HG03520 (cell line): ENCODE measurements at regions not wholly inside any gene's neighbourhood (a gene's known extent, or its start where the extent isn't known, plus 50 kb on each side); places are given as distances from the start of the nearest gene placed in this dataset.

ENCODE experiments used
- ATAC-seq: cut with Tn5 transposase; IDR thresholded peaks from one replicate; pipeline ENCODE4 v1.9.1; 2021; ENCODE audit warnings: mild to moderate bottlenecking, moderate library complexity; ENCODE audit not compliant: unreplicated experiment

DNA sequence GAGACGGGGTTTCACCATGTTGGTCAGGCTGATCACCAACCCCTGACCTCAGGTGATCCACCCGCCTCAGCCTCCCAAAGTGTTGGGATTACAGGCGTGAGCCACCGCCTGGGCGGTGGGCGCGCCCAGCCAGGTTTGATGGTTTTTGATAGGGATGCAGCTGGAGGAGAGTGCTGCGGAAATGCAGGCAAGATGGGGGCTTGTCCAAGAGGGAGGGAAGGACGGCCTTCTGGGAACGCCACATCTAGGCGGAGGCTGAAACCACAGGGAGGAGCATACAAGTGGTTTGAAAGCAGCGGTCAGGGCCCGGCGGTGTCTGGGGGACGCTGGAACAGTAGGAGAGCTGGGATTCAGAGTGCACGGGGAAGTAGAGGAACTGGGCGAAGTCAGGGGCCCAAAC lies 134.6 kb downstream of the VRK1 start:
- ATAC-seq: no peak

DNA sequence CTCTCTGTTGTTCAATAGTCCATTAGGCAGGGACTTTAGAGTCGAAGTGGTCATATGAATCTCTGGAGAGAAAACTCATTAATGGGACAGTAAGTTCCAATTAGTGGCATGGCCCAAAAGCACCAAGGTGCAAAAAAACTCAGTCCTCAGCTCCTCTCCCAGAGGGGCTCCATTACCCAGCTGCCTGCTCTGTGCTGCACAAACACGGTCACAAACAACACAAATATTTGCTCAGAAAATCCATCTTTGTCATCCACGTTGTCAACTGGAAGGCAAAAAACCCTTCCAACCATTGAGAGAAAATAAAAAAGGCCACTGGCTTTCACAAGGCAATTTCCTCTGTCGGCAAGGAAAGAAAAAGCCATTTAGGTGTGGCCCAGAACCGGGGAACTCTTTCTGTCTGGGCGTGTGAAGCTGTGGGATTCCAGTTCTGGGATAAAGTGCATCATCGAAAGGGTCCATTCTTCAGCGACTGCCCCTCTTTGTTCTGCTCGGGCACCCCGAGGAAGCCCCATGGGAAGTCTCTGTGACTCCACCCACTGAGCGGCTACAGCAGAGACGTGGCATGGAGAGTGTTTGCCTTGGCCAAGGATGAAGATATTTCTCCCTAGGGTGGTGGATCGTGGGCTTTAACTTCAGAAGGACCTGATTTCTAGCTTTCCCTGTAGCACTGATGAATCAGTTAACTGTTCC lies 137.6 kb downstream of the VRK1 start:
- no peak for ATAC-seq

DNA sequence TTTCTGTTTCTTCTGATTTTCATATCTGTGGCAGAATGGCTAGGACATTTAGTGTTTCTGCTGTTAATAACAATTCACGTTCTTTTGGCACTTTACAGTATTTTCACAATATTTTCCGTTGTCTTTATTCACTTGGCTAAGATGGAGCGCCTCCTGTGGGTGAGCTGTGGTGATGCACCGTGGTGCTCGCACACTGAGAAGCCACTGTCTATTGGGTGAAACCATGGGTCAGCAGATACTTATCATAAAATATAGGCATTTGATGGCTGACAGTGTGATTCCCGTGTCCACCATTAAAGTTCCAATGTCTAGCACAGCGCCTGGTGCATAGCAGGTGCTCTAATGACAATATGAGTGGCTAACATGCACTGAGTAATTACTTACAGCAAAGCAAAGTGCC lies 141.8 kb downstream of the VRK1 start:
- ATAC-seq: no peak

DNA sequence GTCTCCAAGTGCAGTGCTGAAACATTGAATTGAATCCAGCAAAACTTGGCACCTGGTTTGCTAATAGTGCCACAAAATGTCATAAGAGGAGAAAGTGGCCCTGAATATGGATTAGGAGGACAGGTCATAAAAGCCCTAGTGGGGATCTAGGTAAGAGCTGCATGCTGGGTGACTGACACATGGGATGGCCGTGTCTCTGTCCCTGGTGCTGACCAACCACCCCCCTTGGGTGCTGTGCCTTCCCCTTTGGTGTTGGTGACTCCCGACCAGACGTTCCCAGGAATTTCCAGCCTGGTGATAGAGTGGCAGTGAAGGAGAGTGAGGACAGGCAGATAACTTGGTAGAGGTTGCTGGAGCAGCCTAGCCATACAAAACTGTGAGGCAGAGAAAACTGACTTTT lies 142.8 kb downstream of the VRK1 start:
- no peak for ATAC-seq

- no peak for ATAC-seq
Measured at GRCh38 chr14:96944297-96944696, 147.1 kb downstream of the VRK1 start.

GRCh38 chr14:96945721-96946120 lies 148.5 kb downstream of the VRK1 start:
- no peak for ATAC-seq

DNA sequence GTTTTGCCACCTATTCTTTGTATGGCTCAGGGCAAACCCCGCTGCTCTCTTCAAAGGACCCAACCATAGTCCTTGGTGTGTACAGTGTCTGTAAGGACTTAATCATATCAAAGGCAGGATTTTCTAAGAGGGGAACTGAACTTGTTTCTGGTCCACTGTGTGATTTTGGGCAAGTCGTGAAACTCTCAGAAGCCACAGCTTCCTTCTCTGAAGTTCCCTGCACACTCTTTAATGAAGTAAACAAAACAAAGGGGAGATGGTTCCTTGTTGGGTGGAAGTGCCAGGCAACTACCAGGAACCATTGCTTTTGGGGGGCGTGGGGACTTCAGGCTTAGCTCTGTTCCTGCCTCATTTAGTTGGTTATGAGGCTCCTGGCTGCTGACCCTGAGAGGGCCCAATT lies 152.4 kb downstream of the VRK1 start:
- no peak for ATAC-seq

DNA sequence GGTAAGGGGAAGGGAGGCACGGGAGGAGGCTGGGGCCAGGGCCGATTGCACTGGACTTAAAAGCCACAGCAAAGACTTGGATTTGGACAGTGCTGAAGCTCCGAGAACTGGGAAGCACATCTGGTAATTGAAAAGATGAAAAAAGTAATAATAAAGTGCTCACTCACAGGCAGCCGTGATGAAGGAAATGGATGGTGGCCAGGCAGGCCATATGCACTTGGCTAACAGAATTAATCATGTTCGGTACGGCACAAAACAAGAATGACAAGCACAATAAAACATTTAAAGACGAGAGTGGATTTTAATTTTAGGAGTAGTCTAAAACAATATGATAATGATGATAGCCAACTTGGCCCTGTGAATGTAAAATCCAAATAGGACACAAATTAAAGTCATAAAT lies 154.3 kb downstream of the VRK1 start:
- no peak for ATAC-seq

GRCh38 chr14:96953087-96953874 lies 156.1 kb downstream of the VRK1 start:
- ATAC-seq: no peak

- ATAC-seq: no peak
Measured at GRCh38 chr14:96953875-96954185, 156.6 kb downstream of the VRK1 start.

DNA sequence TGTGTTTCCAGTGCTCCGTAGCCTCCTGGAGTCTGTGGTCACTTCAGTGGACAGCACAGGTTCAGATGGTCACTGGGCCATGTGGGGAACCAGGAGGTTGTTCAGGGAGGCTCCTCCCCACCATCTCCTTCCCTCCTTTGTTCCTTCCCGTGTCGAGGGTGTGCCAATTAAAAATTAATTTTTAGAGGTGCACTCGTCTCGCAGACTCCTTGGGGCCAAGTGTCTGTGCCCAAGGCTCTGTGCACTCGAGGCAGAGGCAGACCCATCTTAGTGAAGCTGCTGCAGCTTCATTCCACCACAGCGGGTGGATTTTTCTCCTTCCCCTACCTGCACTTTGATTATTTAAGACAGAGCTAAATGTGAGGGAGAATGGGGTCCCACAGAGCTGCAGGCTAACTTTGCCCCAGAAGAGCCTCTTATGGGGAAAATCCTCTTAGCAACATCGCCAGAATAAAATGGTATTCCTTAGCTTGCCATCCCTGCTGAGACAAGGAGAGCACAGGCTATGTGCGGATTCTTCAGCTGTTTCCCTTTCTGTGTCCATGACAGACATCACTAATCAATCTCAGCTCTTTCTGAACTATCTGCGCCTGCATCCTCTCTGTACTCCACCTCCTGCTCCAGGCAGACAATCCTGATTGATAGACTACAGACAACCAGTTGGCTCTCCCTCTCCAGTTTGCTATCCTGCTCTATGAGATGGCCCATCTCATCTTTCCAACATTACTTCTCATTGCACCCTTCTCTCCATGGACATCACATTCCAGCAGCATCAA lies 159.5 kb downstream of the VRK1 start:
- no peak for ATAC-seq

- ATAC-seq: no peak
Measured at GRCh38 chr14:96958057-96958456, 160.9 kb downstream of the VRK1 start.

DNA sequence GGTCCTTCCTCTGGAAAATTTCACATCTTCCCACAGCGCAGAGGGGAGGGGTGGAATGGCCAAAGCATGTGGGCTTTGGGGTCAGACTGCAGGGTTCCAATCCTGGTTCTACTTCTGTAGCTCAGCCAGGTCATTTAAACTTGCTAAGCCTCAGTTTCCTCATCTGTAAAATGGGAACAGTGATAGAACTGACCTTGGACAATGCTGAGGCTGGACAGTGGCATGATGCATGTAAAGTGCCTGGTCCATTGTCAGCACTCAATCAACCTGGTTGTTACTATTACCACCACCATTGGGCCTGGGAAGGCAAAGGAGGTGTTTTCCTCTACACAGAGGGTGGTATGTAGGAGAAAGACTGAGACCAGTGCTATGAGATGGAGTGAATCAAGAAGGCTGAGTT lies 162.8 kb downstream of the VRK1 start:
- no peak for ATAC-seq

DNA sequence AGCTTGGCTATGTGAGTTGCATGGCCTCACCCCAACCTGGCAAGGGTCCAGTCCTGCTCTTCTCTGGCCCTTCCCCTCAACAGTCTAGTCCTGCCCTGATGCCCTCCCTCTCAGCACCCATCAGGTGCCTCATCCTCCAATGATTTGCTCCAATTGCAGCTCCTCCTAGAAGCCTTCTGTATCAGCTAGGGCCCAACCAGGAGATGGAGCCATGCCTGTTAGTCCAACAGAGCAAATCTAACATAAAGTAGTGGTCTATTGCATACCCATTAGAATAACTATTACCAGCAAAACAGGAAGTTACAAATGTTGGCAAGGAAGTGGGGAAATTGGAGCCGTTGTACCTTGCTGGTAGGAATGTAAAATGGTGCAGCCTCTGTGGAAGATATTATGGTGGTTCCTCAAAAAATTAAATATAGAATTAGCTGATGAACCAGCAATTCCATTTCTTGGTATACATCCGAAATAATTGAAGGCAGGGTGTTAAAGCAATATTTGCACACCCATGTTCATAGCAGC lies 163.5 kb downstream of the VRK1 start:
- no peak for ATAC-seq

GRCh38 chr14:96961895-96962294 lies 164.7 kb downstream of the VRK1 start:
- ATAC-seq: no peak

DNA sequence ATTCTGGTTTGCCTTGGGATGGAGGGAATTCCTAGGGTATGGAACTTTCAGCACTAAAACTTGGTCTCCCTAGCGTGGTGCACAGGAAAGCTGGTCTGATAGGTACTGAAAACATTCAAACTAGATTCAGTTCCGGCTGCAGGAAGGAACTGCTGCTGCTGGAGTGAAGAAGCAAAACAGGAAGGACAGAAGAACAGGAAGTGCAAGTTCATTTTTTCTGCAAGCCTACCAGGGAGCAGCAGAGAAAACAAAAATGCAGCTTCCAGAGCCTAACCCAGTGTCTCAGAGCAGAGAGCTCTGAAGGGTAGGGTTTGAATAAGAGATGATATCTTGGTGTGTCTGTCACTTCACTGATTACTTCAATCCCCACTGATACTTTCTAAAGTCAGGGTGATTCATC lies 165.2 kb downstream of the VRK1 start:
- no peak for ATAC-seq

DNA sequence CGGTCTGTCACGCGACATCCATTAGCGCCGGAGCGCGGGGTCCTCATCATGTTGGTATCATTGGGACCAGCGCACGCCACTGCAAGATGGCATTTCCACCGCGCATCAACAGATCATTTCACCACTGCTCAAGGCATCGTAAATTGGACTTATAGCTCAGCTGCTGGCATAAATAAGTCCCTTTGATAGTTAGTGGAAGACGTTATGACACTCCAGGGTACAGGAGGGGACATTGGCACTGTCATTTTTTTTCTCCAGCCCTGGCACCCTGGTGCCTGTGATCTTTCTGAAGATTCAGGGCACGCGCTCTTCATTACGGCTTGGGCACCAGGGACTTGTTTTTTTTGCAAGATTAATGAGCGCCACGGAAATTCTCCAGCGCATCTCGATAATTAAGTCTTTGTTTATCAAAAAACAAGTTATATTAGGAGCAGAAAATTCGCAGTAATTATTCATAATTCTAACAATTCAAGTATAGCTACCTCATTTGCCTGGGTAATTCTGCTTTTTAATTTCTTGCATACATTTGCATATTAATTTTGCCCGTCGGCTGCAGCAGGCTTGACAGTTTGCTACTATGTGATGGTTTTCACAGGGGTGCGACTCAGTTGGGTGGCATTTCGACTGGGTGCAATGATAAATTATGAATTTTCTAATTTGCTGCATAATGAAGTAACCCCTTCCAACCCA lies 167.7 kb downstream of the VRK1 start:
- no peak for ATAC-seq

DNA sequence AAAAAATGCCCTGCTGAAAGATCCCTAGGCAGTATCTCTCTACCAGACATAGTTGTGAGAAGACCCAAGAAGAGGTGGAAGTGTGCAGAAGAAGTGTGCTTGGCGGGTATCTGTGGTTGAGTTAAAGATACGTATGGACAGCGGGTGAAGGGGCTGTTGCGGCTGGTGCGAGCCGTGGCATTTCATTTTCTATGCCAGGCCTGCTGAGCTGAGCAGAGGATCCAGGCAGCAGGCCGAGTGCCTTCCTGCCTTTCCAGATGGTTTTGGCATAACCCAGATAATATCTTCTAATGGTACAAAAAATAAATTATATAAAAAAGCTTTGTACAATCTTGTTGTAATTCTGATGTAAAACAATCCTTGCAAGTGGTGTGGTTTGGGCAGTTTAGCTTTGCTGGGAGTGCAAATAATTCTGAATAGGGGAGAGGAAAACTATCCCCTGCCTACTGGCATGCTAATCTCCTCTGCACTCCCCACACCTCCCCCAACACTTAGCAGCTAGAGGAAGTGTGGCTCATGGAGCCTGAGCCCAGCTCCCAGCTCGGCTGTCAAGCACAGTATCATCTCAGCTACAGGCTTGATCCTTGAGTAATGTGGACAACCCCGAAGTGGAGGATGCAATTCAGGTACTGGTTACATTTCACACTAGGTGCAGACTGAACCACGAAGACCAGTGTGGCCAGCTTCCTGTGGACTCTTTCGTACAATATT lies 168.9 kb downstream of the VRK1 start:
- no peak for ATAC-seq

DNA sequence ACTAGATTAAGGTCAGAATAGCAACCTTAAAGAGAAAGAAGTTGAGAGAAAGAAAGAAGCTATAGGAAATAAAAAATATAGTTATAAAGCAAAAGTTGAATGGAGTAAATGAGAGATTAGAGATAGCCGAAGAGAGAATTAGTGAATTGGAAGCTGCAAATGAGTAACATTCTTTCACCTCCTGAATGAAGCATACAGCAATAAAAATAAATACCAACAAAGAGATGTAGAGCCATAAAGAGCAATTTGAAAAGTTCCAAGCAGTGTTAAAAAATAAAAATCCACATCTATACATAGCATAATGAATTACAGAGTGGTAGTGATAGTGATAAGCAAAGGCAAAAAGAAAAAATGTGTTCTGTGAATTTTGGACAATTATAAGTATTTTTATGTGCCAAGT lies 177.9 kb downstream of the VRK1 start:
- ATAC-seq: no peak

DNA sequence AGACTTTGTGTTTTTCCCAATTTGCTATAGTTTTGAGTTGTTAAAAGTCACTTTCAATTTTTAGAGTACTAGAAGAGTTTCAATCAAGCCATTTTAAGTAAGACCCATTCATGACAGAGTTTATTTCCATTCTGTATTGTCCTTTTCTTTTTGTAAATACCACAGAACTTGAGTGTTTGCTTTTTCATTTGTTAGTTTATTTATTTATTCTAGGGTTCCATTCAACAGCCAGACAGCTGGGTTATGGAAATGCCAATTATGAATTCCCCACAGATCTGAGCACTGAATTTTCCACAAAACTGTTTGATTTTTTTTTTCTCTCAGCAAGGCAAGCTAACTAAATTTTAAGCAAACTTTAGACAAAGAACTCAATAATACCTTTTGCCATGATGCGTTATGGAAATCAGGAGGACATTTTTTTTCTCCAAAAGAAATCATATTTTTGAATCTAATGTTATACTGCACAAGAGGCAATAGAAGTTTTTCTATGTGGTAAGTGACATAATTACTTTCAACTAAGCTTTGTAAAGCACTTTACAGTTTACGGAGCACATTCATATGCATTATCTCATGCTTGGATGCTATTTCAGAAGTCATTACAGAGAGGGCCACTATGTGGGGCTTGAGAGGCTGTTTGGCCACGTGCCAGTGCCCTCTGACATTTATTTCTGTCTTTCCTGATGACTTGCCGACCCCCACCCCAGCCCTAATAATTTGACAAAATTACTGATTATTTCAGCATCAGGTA lies 181.5 kb downstream of the VRK1 start:
- no peak for ATAC-seq
